RWPE1 (cell line): ENCODE measurements at regions not wholly inside any gene's neighbourhood (a gene's known extent, or its start where the extent isn't known, plus 50 kb on each side); places are given as distances from the start of the nearest gene placed in this dataset.
A peak's percentile ranks its signal among the peaks of the same experiment; 100 is the strongest.

Experiments used
- CTCF ChIA-PET: fragments of 350-600 bp; sonication (Branson Sonifier 250); formaldehyde crosslinking; extraction: SDS; loops from one replicate; lab custom pipeline; 2021; lab: Yijun Ruan, JAX
- POLR2A ChIA-PET: fragments of 400-600 bp; formaldehyde crosslinking; extraction: SDS; loops from one replicate; lab custom pipeline; 2020; ENCODE audit warnings: antibody characterized with exemption; ENCODE audit not compliant: low non-redundant PET; lab: Yijun Ruan, JAX
- DNase-seq: peaks from one replicate; pipeline ENCODE4 v3.0.0; 2012; ENCODE audit warnings: low spot score
- H3K27ac ChIP-seq: fragments of 450-650 bp; 2 replicates; pipeline ENCODE4 v1.5.1; 2017
- CTCF ChIP-seq: fragments of 450-650 bp; conservative IDR thresholded peaks from 2 replicates; pipeline ENCODE4 v1.5.1; 2017; ENCODE audit warnings: low read depth, mild to moderate bottlenecking

- DNase-seq = no peak
- no peak overlapping the region for H3K27ac ChIP-seq
- no peak for TF ChIP-seq CTCF
- ChIA-PET POLR2A (no interaction called here), CTCF (no interaction called here)
Measured at GRCh38 chr21:19590044-19590443, 1186.5 kb upstream of the TMPRSS15 start.

DNA sequence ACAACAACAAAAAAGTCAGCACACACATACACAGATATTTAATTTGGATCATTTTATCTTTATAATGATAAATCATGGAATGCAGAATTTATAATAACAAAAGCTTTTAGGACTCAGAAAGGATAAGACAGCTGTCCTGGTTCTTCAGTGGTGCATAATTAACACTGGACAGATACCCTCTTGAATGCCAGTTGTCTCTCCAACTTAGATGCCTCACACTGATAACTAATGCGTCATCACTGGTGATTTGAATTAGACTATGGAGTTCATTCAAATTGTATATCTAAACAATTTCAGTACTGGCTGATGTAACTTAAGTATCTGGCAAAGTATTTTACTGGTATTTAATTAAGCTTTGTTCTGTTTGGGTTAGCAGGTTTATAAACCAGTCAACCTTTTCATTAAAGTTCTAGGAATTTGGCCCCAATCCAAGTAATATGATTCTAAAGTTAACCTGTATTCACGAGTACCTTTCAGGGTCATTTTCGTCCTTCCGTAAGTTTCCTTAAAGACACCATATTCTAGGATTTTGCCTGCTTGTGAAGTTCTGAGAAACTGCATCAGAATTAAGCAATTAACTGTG, 1199.5 kb upstream of the TMPRSS15 start:
- no peak overlapping the region for H3K27ac ChIP-seq
- POLR2A ChIA-PET = no interaction called here
- DNase-seq = no peak
- TF ChIP-seq CTCF = no peak
- CTCF ChIA-PET = no interaction called here

DNA sequence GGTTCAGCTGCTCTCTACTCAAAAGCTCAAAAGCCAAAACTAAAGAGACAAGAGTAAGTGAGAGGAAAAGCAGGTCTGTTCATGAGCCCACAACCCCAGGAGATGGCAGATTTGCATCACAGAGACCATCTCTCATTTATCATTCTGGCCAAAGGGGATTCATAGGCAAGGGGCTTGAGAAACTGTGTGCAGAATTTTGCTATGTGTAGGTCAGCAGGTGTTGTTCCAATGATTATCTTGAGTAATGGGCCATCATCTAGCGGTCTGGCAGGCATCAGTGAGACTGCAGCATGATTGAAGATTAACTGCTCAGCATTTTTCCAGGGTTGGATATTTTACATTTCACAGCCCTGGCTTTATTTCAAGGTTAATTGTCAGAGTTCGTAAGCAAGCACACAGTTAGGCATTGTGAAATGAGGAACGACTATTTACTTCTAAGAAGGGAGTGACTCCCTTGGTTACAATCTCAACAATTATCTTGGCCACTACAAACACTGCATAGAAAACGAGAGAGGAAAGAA, 1204.6 kb upstream of the TMPRSS15 start:
- POLR2A ChIA-PET = no interaction called here
- CTCF ChIA-PET = interaction anchor here (0.6 kb wide), 1 partner anchor 184 kb away, joined by 4 read pairs; no protein-coding TSS in a partner anchor
- no peak overlapping the region for H3K27ac ChIP-seq
- no peak for TF ChIP-seq CTCF
- DNase-seq = no peak

- TF ChIP-seq CTCF = no peak
- peak; percentile 3 for DNase-seq
- CTCF ChIA-PET = interaction anchor here (0.7 kb wide), 1 partner anchor 32 kb away, joined by 3 read pairs; no protein-coding TSS in a partner anchor
- H3K27ac ChIP-seq = no peak overlapping the region
- POLR2A ChIA-PET = no interaction called here
Measured at GRCh38 chr21:19609611-19610010, 1206.0 kb upstream of the TMPRSS15 start.

DNA sequence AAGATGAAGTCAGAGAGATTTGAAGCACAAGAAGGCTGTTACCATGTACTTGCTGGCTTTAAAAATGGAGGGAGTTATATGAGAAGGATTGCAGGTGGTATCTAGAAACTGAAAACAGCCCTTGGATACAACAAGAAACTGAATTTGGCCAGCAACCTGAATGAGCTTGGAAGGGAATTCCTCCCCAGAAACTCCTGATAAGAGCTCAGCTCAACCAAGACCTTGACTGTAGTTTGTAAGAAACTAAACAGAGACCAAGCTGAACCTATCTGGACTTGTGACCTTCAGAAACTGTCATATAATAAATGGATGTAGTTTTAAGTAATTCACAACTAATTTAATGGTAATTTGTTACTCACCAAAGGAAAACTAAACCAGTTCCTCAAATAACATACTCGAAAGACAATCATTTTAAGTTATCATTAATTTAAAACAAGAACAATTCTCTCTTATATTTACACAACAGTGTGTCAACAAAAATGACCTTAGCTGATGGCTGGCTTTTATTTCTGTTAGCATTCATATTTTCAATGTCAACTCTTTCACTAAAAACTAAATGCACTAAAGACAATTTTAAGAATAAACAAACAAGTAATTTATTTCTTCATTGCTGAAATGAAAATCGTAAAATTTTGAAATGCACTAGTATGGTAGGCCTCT, 1218.4 kb upstream of the TMPRSS15 start:
- no peak for TF ChIP-seq CTCF
- ChIA-PET CTCF (no interaction called here), POLR2A (no interaction called here)

GRCh38 chr21:19640964-19641363, 1237.4 kb upstream of the TMPRSS15 start:
- POLR2A ChIA-PET = no interaction called here
- DNase-seq = no peak
- CTCF ChIA-PET = no interaction called here
- H3K27ac ChIP-seq = no peak overlapping the region
- TF ChIP-seq CTCF = no peak

More for the DNA sequence above, 1218.4 kb upstream of the TMPRSS15 start:
- H3K27ac ChIP-seq = no peak overlapping the region
- DNase-seq = no peak
